Sigmoid colon (tissue), 6 donors: ENCODE measurements at regions not wholly inside any gene's neighbourhood (a gene's known extent, or its start where the extent isn't known, plus 50 kb on each side); places are given as distances from the start of the nearest gene placed in this dataset.

Experiments
- DNase-seq: peaks from one replicate; pipeline ENCODE4 v3.0.0-alpha.2; 2019
- H3K27ac ChIP-seq, 4 donors: fragments of 200-600 bp; sonication (generic); one replicate each; pipeline ENCODE4 v1.5.1; 2016 to 2019; ENCODE audit warnings: mild to moderate bottlenecking in 1 of 4
- H3K27me3 ChIP-seq, 3 donors: fragments of 200-600 bp; sonication (generic); one replicate each; pipeline ENCODE4 v1.5.1; 2019; ENCODE audit warnings: mild to moderate bottlenecking in 1 of 3
- H3K36me3 ChIP-seq, 4 donors: fragments of 200-600 bp; sonication (generic); one replicate each; pipeline ENCODE4 v1.5.1; 2016 to 2019
- H3K4me1 ChIP-seq, 4 donors: fragments of 200-600 bp; sonication (generic); one replicate each; pipeline ENCODE4 v1.5.1; 2017 to 2019
- H3K4me3 ChIP-seq, 4 donors: fragments of 200-600 bp; sonication (generic); one replicate each; pipeline ENCODE4 v1.5.1; 2017 to 2019; ENCODE audit warnings: mild to moderate bottlenecking in 2 of 4, moderate library complexity in 1 of 4
- H3K9me3 ChIP-seq, 4 donors: fragments of 200-600 bp in 3 of 4; sonication (generic) in 3 of 4; one replicate each; pipeline versions ENCODE4 v1.5.1 to v1.6.1; 2013 to 2019
- CTCF ChIP-seq, 4 experiments: fragments of 450-650 bp in 3 of 4; fragments of 200-600 bp in 1 of 4; IDR thresholded peaks; one replicate each; pipeline ENCODE4 v1.5.1; 2016 to 2019; ENCODE audit warnings: antibody characterized with exemption in 4 of 4, mild to moderate bottlenecking in 3 of 4, moderate library complexity in 2 of 4
- EP300 ChIP-seq, 4 donors: sonication (generic); formaldehyde crosslinking; IDR thresholded peaks; one replicate each; pipeline ENCODE4 v1.6.1; 2017; ENCODE audit warnings: antibody characterized with exemption in 4 of 4
- POLR2A ChIP-seq, 2 donors: fragments of 450-650 bp; IDR thresholded peaks; one replicate each; pipeline ENCODE4 v1.6.1; 2016; ENCODE audit warnings: antibody characterized with exemption in 2 of 2, mild to moderate bottlenecking in 2 of 2, moderate library complexity in 2 of 2
- POLR2AphosphoS5 ChIP-seq, 4 donors: sonication (generic); formaldehyde crosslinking; IDR thresholded peaks; one replicate each; pipeline ENCODE4 v1.6.1; 2017; ENCODE audit warnings: antibody characterized with exemption in 4 of 4
- WGBS, 2 donors: extraction: QIAGEN DNeasy Blood & Tissue Kit; methylation state at CpG; one replicate each; pipeline ENCODE4 v1.1.7; 2013; 5-methylcytosine and 5-hydroxymethylcytosine counted together
- intact Hi-C: fragments of 100-400 bp; cut with DNase I; formaldehyde crosslinking; loops from one replicate; pipeline ENCODE4 v1.15.1; 2023
- donor health status: healthy with polysubstance abuse.
- donor health status: healthy.

GRCh38 chr10:78703593-78703992 is 365.2 kb upstream of the ZMIZ1 start:
- intact Hi-C loops, result no loop called here
- Histone ChIP-seq H3K27ac (no peak overlapping the region), H3K27me3 (no peaks in the 10 kb centered on the region), H3K4me3 (no peak overlapping the region), H3K9me3 (no peaks in the 10 kb centered on the region), H3K4me1 (peaks cover 0 to 7% (median 0%) of the 10 kb centered on the region in 4 donors), H3K36me3 (no peaks in the 10 kb centered on the region)
- DNase-seq, result no peak
- WGBS, 2 donors, result 80 to 82% methylated on average over 6 of the region's 6 CpGs
- TF ChIP-seq POLR2A (IDR thresholded peaks at IDR 0.05), result no peak
- no peak for TF ChIP-seq CTCF (IDR thresholded peaks at IDR 0.05)
- no peak for TF ChIP-seq POLR2AphosphoS5 (IDR thresholded peaks at IDR 0.05)
- no peak for TF ChIP-seq EP300 (IDR thresholded peaks at IDR 0.05)

DNA sequence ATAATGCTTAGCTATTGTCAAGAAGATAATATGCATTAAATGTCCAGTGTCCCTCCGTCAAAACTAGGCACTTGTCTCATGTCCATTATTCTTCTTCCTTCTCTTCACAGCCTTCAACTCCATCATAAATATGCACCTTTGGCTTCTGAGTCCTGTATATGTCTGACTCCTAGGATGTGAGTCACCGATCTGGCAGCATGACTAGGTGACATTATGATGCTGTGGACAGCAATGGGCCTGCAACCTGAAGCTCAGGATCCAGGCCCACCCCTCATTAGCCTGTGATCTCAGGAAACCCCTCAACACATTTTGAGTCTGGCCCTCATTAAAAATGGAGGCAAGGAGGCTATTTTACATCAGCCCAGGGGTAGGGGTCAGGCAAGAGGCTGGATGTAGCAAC is 362.5 kb upstream of the ZMIZ1 start:
- Histone ChIP-seq H3K4me1 (peaks cover 0 to 7% (median 0%) of the 10 kb centered on the region in 4 donors), H3K9me3 (no peaks in the 10 kb centered on the region), H3K27ac (no peak overlapping the region), H3K27me3 (no peaks in the 10 kb centered on the region), H3K4me3 (no peak overlapping the region), H3K36me3 (no peaks in the 10 kb centered on the region)
- no peak for TF ChIP-seq CTCF (IDR thresholded peaks at IDR 0.05)
- no peak for TF ChIP-seq POLR2AphosphoS5 (IDR thresholded peaks at IDR 0.05)
- intact Hi-C loops, result no loop called here
- 92 to 93% methylated on average over 2 of the region's 2 CpGs for WGBS, 2 donors
- no peak for DNase-seq

- no peak overlapping the region for H3K4me3 ChIP-seq
- DNase-seq, result no peak
- H3K27ac ChIP-seq, result no peak overlapping the region
- no peaks in the 10 kb centered on the region for H3K9me3 ChIP-seq
- peaks cover 0 to 7% (median 0%) of the 10 kb centered on the region in 4 donors for H3K4me1 ChIP-seq
- WGBS, 2 donors, result 77 to 86% methylated on average over 5 of the region's 5 CpGs
- intact Hi-C loops, result no loop called here
- no peaks in the 10 kb centered on the region for H3K36me3 ChIP-seq
- no peaks in the 10 kb centered on the region for H3K27me3 ChIP-seq
- TF ChIP-seq CTCF (IDR thresholded peaks at IDR 0.05), result no peak
- TF ChIP-seq EP300 (IDR thresholded peaks at IDR 0.05), result no peak
- TF ChIP-seq POLR2AphosphoS5 (IDR thresholded peaks at IDR 0.05), result no peak
- TF ChIP-seq POLR2A (IDR thresholded peaks at IDR 0.05), result no peak
Observed at GRCh38 chr10:78706726-78707540, 361.8 kb upstream of the ZMIZ1 start.

DNA sequence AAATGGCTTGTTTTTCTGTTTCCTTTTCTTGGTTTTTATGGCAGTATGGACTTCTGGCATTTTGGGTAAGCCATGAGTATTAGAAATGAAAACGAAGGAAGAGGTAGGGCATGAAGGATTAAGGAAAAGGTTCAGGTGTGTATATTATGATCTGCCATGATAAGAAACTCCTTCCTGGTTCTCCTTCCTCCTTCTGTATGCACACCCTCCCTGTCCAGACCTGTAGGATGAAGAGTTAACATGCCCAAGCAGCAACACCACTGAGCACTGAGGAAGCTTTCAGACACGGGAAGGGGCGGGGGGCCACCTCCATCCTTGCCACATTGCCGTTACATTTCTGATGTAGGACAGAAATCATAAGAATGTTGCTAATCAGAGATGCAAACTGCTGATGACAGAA is 361.0 kb upstream of the ZMIZ1 start:
- intact Hi-C loops, result no loop called here
- Histone ChIP-seq H3K36me3 (no peaks in the 10 kb centered on the region), H3K27ac (no peak overlapping the region), H3K4me3 (no peak overlapping the region), H3K27me3 (no peaks in the 10 kb centered on the region), H3K9me3 (no peaks in the 10 kb centered on the region), H3K4me1 (peaks cover 0 to 7% (median 0%) of the 10 kb centered on the region in 4 donors)
- TF ChIP-seq CTCF (IDR thresholded peaks at IDR 0.05) (no peak), POLR2A (IDR thresholded peaks at IDR 0.05) (no peak), POLR2AphosphoS5 (IDR thresholded peaks at IDR 0.05) (no peak), EP300 (IDR thresholded peaks at IDR 0.05) (no peak)
- WGBS, 2 donors, result 74 to 81% methylated on average over 4 of the region's 4 CpGs
- no peak for DNase-seq

DNA sequence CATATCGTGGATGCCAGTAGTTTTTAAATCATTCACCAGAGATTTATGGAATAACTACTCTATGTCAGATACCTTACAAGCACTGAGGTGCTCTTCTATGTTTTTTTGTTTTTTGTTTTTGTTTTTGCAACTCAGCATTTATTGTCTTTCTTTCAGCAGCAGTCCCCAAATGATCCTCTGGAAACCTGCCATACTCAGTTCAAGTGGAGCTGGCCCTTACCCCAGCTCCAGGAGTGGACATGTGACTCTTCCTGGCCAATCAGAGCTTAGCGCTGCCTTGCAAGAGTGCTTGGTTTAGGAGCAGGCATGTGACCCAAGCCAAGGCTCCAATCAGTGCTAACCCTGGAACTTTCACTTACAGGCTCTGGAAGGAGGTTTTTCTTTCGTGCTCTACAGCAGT is 356.6 kb upstream of the ZMIZ1 start:
- Histone ChIP-seq H3K4me1 (peaks cover 0 to 5% (median 2%) of the 10 kb centered on the region in 4 donors), H3K27me3 (no peaks in the 10 kb centered on the region), H3K9me3 (no peaks in the 10 kb centered on the region), H3K4me3 (no peak overlapping the region), H3K36me3 (no peaks in the 10 kb centered on the region), H3K27ac (no peak overlapping the region)
- DNase-seq, result no peak
- intact Hi-C loops, result no loop called here
- TF ChIP-seq POLR2A (IDR thresholded peaks at IDR 0.05) (no peak), POLR2AphosphoS5 (IDR thresholded peaks at IDR 0.05) (no peak), EP300 (IDR thresholded peaks at IDR 0.05) (no peak)
- WGBS, 2 donors, result 80 to 82% methylated on average over 3 of the region's 3 CpGs
